Neural cell (in vitro differentiated cells): ENCODE measurements at regions not wholly inside any gene's neighbourhood (a gene's known extent, or its start where the extent isn't known, plus 50 kb on each side); places are given as distances from the start of the nearest gene placed in this dataset.

Source experiments
- H2AFZ ChIP-seq: fragments of 200-600, 300-800 bp; sonication (generic), shearing (Covaris generic); 2 replicates; pipeline ENCODE4 v1.6.0; 2014; ENCODE audit warnings: low read depth, mild to moderate bottlenecking, antibody characterized with exemption, low read length, moderate library complexity
- H3F3A ChIP-seq: fragments of 200-600 bp; shearing (Covaris generic); 2 replicates; pipeline ENCODE4 v1.6.1; 2016; ENCODE audit warnings: mild to moderate bottlenecking, moderate library complexity, mixed read lengths, antibody characterized with exemption, low read length; ENCODE audit not compliant: insufficient read depth, poor library complexity, severe bottlenecking
- H3K27ac ChIP-seq: fragments of 200-600, 300-800 bp; sonication (generic), shearing (Covaris generic); 2 replicates; pipeline ENCODE4 v1.5.1; 2014; ENCODE audit warnings: mild to moderate bottlenecking, low read length, moderate library complexity
- H3K27me3 ChIP-seq: fragments of 300-800, 200-600 bp; sonication (generic), shearing (Covaris generic); 2 replicates; pipeline ENCODE4 v1.6.0; 2014; ENCODE audit warnings: mild to moderate bottlenecking, low read depth, low read length, moderate library complexity; ENCODE audit not compliant: insufficient read depth
- H3K36me3 ChIP-seq: fragments of 300-800, 200-600 bp; sonication (generic), shearing (Covaris generic); 2 replicates; pipeline ENCODE4 v1.5.1; 2014; ENCODE audit warnings: mild to moderate bottlenecking, antibody characterized with exemption, low read length, moderate library complexity; ENCODE audit not compliant: insufficient read depth
- H3K4me2 ChIP-seq: fragments of 300-800, 200-600 bp; sonication (generic), shearing (Covaris generic); 2 replicates; pipeline ENCODE4 v1.6.0; 2014; ENCODE audit warnings: mild to moderate bottlenecking, low read length
- H3K4me3 ChIP-seq: fragments of 300-800, 200-600 bp; sonication (generic), shearing (Covaris generic); 2 replicates; pipeline ENCODE4 v1.5.1; 2014; ENCODE audit warnings: mild to moderate bottlenecking, low read length, moderate library complexity
- H3K79me2 ChIP-seq: fragments of 200-600 bp; shearing (Covaris generic); replicated peaks from 2 replicates; pipeline ENCODE4 v1.6.0; 2014; ENCODE audit warnings: mild to moderate bottlenecking, low read length, moderate library complexity; ENCODE audit not compliant: insufficient read depth
- H3K9ac ChIP-seq: fragments of 300-800, 200-600 bp; sonication (generic), shearing (Covaris generic); 2 replicates; pipeline ENCODE4 v1.6.1; 2016; ENCODE audit warnings: mild to moderate bottlenecking, low read length, mixed read lengths
- H3K9me2 ChIP-seq: fragments of 200-600 bp; shearing (Covaris generic); 2 replicates; pipeline ENCODE4 v1.6.1; 2016; ENCODE audit warnings: mild to moderate bottlenecking, low read length, mixed read lengths; ENCODE audit not compliant: insufficient read depth
- H3K9me3 ChIP-seq: fragments of 200-600, 300-800 bp; sonication (generic), shearing (Covaris generic); 2 replicates; pipeline ENCODE4 v1.6.1; 2016; ENCODE audit warnings: mild to moderate bottlenecking, mixed run types, low read length, moderate library complexity, mixed read lengths
- H4K20me1 ChIP-seq: fragments of 200-600 bp; shearing (Covaris generic); 2 replicates; pipeline ENCODE4 v1.6.1; 2016; ENCODE audit warnings: mild to moderate bottlenecking, mixed run types; ENCODE audit not compliant: insufficient read depth
- CTCF ChIP-seq: fragments of 450-650 bp; IDR thresholded peaks from 2 replicates; pipeline ENCODE4 v1.5.1; 2014; ENCODE audit warnings: antibody characterized with exemption, mild to moderate bottlenecking, moderate library complexity; ENCODE audit not compliant: poor library complexity, severe bottlenecking
- EP300 ChIP-seq: fragments of 450-650 bp; conservative IDR thresholded peaks from 2 replicates; pipeline ENCODE4 v1.6.1; 2014; ENCODE audit warnings: antibody characterized with exemption, mild to moderate bottlenecking, moderate library complexity; ENCODE audit not compliant: poor library complexity, severe bottlenecking
- EZH2 ChIP-seq: fragments of 200-600, 300-800 bp; shearing (Covaris generic), sonication (generic); IDR thresholded peaks from 2 replicates; pipeline ENCODE4 v1.6.1; 2014; ENCODE audit warnings: antibody characterized with exemption, low read length, borderline replicate concordance, mild to moderate bottlenecking; ENCODE audit not compliant: insufficient read depth, poor library complexity, severe bottlenecking
- MXI1 ChIP-seq: fragments of 450-650 bp; conservative IDR thresholded peaks from 2 replicates; pipeline ENCODE4 v1.6.1; 2014; ENCODE audit warnings: antibody characterized with exemption, mild to moderate bottlenecking; ENCODE audit not compliant: poor library complexity, severe bottlenecking
- POLR2AphosphoS5 ChIP-seq: IDR thresholded peaks from 2 replicates; pipeline ENCODE4 v1.6.1; 2012
- RAD21 ChIP-seq: fragments of 450-650 bp; conservative IDR thresholded peaks from 2 replicates; pipeline ENCODE4 v1.6.1; 2014; ENCODE audit warnings: antibody characterized with exemption, mild to moderate bottlenecking, moderate library complexity
- SMC3 ChIP-seq: fragments of 450-650 bp; conservative IDR thresholded peaks from 2 replicates; pipeline ENCODE4 v1.6.1; 2014; ENCODE audit warnings: antibody characterized with exemption, mild to moderate bottlenecking, moderate library complexity; ENCODE audit not compliant: poor library complexity
- TAF1 ChIP-seq: IDR thresholded peaks from 2 replicates; pipeline ENCODE4 v1.6.1; 2012; ENCODE audit warnings: low read depth
- TF ChIP-seq, protein P1 (sequence below): IDR thresholded peaks from 2 replicates; pipeline ENCODE4 v1.6.1; 2012; ENCODE audit warnings: borderline replicate concordance

GRCh38 chr18:73461038-73461779 lies 593.4 kb upstream of the NETO1 start:
- Histone ChIP-seq H3K9ac (no peak overlapping the region), H2AFZ (no peak overlapping the region), H3K9me2 (no peaks in the 10 kb centered on the region), H3K4me3 (no peak overlapping the region), H3F3A (no peaks in the 10 kb centered on the region), H3K36me3 (no peaks in the 10 kb centered on the region), H3K27ac (no peak overlapping the region), H3K9me3 (no peaks in the 10 kb centered on the region), H3K4me2 (no peak overlapping the region), H3K27me3 (no peaks in the 10 kb centered on the region), H3K79me2 (no peaks in the 10 kb centered on the region), H4K20me1 (no peaks in the 10 kb centered on the region)
- TF ChIP-seq RAD21 (no peak), POLR2AphosphoS5 (peak; percentile 52), EP300 (peak; percentile 87)

GRCh38 chr18:73458186-73458964 lies 590.6 kb upstream of the NETO1 start:
- H3K4me2 ChIP-seq = no peak overlapping the region
- no peaks in the 10 kb centered on the region for H3K36me3 ChIP-seq
- no peaks in the 10 kb centered on the region for H3K9me2 ChIP-seq
- no peak overlapping the region for H2AFZ ChIP-seq
- H3K79me2 ChIP-seq = no peaks in the 10 kb centered on the region
- H3K4me3 ChIP-seq = no peak overlapping the region
- H3K27ac ChIP-seq = no peak overlapping the region
- H3K27me3 ChIP-seq = no peaks in the 10 kb centered on the region
- no peaks in the 10 kb centered on the region for H3K9me3 ChIP-seq
- TF ChIP-seq CTCF = no peak
- TF ChIP-seq EZH2 = no peak
- no peak for TF ChIP-seq EP300
- TF ChIP-seq, protein P1, sequence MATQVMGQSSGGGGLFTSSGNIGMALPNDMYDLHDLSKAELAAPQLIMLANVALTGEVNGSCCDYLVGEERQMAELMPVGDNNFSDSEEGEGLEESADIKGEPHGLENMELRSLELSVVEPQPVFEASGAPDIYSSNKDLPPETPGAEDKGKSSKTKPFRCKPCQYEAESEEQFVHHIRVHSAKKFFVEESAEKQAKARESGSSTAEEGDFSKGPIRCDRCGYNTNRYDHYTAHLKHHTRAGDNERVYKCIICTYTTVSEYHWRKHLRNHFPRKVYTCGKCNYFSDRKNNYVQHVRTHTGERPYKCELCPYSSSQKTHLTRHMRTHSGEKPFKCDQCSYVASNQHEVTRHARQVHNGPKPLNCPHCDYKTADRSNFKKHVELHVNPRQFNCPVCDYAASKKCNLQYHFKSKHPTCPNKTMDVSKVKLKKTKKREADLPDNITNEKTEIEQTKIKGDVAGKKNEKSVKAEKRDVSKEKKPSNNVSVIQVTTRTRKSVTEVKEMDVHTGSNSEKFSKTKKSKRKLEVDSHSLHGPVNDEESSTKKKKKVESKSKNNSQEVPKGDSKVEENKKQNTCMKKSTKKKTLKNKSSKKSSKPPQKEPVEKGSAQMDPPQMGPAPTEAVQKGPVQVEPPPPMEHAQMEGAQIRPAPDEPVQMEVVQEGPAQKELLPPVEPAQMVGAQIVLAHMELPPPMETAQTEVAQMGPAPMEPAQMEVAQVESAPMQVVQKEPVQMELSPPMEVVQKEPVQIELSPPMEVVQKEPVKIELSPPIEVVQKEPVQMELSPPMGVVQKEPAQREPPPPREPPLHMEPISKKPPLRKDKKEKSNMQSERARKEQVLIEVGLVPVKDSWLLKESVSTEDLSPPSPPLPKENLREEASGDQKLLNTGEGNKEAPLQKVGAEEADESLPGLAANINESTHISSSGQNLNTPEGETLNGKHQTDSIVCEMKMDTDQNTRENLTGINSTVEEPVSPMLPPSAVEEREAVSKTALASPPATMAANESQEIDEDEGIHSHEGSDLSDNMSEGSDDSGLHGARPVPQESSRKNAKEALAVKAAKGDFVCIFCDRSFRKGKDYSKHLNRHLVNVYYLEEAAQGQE = no peak
- TF ChIP-seq RAD21 = no peak
- TF ChIP-seq POLR2AphosphoS5 = no peak
- TF ChIP-seq TAF1 = no peak
- TF ChIP-seq MXI1 = no peak
- TF ChIP-seq SMC3 = no peak
- no peak overlapping the region for H3K9ac ChIP-seq
- H4K20me1 ChIP-seq = no peaks in the 10 kb centered on the region
- no peaks in the 10 kb centered on the region for H3F3A ChIP-seq
